ENCODE measurements at regions not wholly inside any gene's neighbourhood (a gene's known extent, or its start where the extent isn't known, plus 50 kb on each side); places are given as distances from the start of the nearest gene placed in this dataset.

DNA sequence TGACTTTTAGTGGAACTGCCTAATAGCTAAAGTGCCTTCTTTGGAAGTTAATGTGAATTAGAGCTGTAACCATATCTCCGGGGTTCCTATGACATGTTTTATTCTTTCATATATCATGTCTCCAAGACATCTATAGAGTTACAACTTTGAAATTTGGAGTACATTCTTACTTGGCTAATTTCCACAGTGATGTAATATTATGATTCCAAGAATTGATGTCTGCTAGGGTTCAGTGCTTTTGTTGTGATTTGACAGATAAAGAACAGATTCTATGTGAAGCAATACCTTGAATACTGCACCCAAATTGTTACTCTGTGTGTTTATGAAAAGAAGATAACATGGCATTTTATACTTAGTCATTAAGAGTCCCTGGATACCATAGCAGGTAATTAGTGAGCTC lies 934.3 kb downstream of the NTRK3 start:
- Mint-ChIP-seq H3K27me3 (ENCODE audit: low read depth, poor library complexity) (peaks cover 3% of the 10 kb centered on the region), H3K4me1 (peaks cover 28% of the 10 kb centered on the region), H3K27ac (no peak overlapping the region), H3K4me3 (no peak overlapping the region), H3K36me3 (ENCODE audit: low read depth) (no peaks in the 10 kb centered on the region), H3K9me3 (no peaks in the 10 kb centered on the region)
- no peak for DNase-seq
- TF ChIP-seq, protein P1, sequence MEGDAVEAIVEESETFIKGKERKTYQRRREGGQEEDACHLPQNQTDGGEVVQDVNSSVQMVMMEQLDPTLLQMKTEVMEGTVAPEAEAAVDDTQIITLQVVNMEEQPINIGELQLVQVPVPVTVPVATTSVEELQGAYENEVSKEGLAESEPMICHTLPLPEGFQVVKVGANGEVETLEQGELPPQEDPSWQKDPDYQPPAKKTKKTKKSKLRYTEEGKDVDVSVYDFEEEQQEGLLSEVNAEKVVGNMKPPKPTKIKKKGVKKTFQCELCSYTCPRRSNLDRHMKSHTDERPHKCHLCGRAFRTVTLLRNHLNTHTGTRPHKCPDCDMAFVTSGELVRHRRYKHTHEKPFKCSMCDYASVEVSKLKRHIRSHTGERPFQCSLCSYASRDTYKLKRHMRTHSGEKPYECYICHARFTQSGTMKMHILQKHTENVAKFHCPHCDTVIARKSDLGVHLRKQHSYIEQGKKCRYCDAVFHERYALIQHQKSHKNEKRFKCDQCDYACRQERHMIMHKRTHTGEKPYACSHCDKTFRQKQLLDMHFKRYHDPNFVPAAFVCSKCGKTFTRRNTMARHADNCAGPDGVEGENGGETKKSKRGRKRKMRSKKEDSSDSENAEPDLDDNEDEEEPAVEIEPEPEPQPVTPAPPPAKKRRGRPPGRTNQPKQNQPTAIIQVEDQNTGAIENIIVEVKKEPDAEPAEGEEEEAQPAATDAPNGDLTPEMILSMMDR (IDR thresholded peaks at IDR 0.05) = no peak

DNA sequence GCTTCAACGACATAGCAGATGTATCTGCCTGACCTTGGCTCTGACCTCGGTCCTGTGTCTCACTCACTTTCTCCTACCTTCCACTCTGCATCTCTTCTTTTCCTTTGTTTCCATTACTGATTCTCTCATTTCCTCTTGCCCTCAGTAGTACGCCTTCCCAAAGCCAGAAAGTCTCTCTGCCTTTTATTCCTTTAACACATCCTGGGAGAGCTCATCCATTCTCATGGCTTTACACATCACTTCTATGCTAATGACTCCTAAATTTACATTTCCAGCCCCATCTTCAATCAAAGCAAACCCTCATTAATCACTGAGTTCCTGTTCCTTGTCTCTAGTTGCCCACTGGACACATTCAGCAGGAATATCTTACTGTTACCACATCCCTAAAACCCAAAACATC lies 938.6 kb downstream of the NTRK3 start:
- TF ChIP-seq, protein P1 (IDR thresholded peaks at IDR 0.05) = no peak
- H3K27me3 Mint-ChIP-seq (ENCODE audit: low read depth, poor library complexity) = peaks cover 4% of the 10 kb centered on the region
- no peak overlapping the region for H3K27ac Mint-ChIP-seq

DNA sequence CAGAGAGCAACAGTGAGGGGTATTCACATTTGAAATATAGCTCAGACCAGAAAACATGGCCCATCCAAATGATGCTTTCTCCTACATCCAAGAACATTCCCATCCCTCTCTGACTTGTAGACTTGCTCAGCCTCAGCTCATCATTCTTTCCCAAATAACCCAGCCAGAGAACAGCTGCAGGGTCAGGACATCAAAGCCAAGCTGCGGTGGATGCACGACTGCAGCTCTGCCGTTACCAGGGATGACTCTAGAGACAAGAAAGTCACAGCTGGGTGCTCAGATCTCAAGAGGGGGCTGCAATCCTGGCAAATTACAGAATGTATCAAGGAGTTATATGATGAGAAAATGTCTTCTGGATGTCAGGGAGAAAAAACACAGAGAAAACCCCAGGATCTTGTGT lies 944.3 kb downstream of the NTRK3 start:
- Mint-ChIP-seq H3K4me3 (no peak overlapping the region), H3K36me3 (ENCODE audit: low read depth) (no peaks in the 10 kb centered on the region), H3K9me3 (no peaks in the 10 kb centered on the region)

More for the DNA sequence above, 938.6 kb downstream of the NTRK3 start:
- Mint-ChIP-seq H3K4me1 (peaks cover 29% of the 10 kb centered on the region), H3K36me3 (ENCODE audit: low read depth) (no peaks in the 10 kb centered on the region), H3K9me3 (no peaks in the 10 kb centered on the region), H3K4me3 (no peak overlapping the region)
- DNase-seq = no peak

DNA sequence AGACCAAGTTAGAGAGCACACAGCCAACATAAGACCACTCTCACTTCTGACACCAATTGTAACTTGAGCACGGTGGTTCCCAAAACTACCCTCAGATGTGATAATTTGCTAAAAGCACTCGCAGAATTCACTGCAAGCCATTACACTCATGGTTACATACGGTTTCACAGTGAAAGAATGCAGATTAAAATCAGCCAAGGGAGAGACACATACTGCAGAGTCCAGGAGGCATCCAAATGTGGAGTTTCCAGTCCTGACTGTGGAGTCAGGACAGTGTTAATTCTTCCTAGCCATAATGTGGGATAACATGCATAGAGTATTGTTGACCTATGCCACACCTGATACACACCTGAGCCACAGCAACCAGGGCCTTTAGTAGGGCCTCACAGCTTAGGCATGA lies 956.4 kb downstream of the NTRK3 start:
- TF ChIP-seq, protein P1 (IDR thresholded peaks at IDR 0.05) = no peak
- H3K4me3 Mint-ChIP-seq = no peak overlapping the region
- no peaks in the 10 kb centered on the region for H3K27me3 Mint-ChIP-seq (ENCODE audit: low read depth, poor library complexity)
- no peaks in the 10 kb centered on the region for H3K4me1 Mint-ChIP-seq
- DNase-seq = no peak
- H3K9me3 Mint-ChIP-seq = peaks cover 11% of the 10 kb centered on the region
- no peaks in the 10 kb centered on the region for H3K36me3 Mint-ChIP-seq (ENCODE audit: low read depth)
- no peak overlapping the region for H3K27ac Mint-ChIP-seq

More for the DNA sequence above, 944.3 kb downstream of the NTRK3 start:
- Mint-ChIP-seq H3K27me3 (ENCODE audit: low read depth, poor library complexity) (peaks cover 4% of the 10 kb centered on the region), H3K4me1 (peaks cover 11% of the 10 kb centered on the region), H3K27ac (no peak overlapping the region)
- no peak for DNase-seq
- TF ChIP-seq, protein P1 (IDR thresholded peaks at IDR 0.05) = no peak

DNA sequence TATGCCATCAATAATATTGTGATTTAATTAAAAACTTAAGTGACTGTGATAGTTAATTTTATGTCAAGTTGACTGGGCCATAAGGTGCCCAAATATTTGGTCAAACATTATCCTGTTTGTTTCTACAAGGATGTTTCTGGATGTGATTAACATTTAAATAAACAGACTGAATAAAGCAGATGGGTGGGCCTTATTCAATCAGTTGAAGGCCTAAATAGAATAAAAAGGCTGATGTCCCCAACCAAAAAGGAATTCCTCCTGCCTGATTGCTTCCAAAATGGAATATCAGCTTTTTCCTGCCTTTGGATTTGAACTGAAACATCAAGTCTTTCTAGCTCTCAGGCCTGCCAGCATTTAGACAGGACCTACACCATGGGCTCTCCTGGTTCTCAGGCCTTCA lies 961.7 kb downstream of the NTRK3 start:
- DNase-seq = no peak
- H3K27me3 Mint-ChIP-seq (ENCODE audit: low read depth, poor library complexity) = no peaks in the 10 kb centered on the region
- H3K4me1 Mint-ChIP-seq = no peaks in the 10 kb centered on the region
- TF ChIP-seq, protein P1 (IDR thresholded peaks at IDR 0.05) = no peak
- no peak overlapping the region for H3K4me3 Mint-ChIP-seq
- no peak overlapping the region for H3K27ac Mint-ChIP-seq
- peaks cover 16% of the 10 kb centered on the region for H3K9me3 Mint-ChIP-seq
- H3K36me3 Mint-ChIP-seq (ENCODE audit: low read depth) = no peaks in the 10 kb centered on the region

DNA sequence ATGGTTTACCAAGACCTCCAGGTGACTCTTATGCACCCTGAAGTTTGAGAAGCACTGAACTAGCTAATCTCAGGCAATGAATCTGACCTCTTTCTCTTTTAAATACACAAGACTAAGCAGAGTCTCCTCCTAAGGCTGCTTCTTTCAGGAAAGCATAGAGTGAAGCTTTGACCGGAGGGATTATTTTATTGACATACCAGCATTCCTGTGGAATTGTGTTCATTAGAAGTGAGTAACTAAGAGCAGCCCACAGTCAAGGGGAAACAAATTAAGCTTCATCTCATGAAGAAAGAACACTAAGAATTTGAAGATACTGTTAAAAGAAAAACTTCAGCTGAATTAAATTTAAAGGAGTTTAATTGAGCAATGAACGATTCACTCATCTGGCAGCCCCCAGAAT lies 963.5 kb downstream of the NTRK3 start:
- Mint-ChIP-seq H3K9me3 (peaks cover 15% of the 10 kb centered on the region), H3K27me3 (ENCODE audit: low read depth, poor library complexity) (no peaks in the 10 kb centered on the region), H3K4me1 (no peaks in the 10 kb centered on the region), H3K27ac (no peak overlapping the region), H3K36me3 (ENCODE audit: low read depth) (no peaks in the 10 kb centered on the region), H3K4me3 (no peak overlapping the region)
- TF ChIP-seq, protein P1 (IDR thresholded peaks at IDR 0.05) = no peak
- no peak for DNase-seq

All from nephron progenitor cell (in vitro differentiated cells).